GM21390 (cell line): ENCODE measurements at regions not wholly inside any gene's neighbourhood (a gene's known extent, or its start where the extent isn't known, plus 50 kb on each side); places are given as distances from the start of the nearest gene placed in this dataset.

ENCODE experiments used
- ATAC-seq: cut with Tn5 transposase; IDR thresholded peaks from one replicate; pipeline ENCODE4 v1.9.1; 2021; ENCODE audit not compliant: unreplicated experiment

DNA sequence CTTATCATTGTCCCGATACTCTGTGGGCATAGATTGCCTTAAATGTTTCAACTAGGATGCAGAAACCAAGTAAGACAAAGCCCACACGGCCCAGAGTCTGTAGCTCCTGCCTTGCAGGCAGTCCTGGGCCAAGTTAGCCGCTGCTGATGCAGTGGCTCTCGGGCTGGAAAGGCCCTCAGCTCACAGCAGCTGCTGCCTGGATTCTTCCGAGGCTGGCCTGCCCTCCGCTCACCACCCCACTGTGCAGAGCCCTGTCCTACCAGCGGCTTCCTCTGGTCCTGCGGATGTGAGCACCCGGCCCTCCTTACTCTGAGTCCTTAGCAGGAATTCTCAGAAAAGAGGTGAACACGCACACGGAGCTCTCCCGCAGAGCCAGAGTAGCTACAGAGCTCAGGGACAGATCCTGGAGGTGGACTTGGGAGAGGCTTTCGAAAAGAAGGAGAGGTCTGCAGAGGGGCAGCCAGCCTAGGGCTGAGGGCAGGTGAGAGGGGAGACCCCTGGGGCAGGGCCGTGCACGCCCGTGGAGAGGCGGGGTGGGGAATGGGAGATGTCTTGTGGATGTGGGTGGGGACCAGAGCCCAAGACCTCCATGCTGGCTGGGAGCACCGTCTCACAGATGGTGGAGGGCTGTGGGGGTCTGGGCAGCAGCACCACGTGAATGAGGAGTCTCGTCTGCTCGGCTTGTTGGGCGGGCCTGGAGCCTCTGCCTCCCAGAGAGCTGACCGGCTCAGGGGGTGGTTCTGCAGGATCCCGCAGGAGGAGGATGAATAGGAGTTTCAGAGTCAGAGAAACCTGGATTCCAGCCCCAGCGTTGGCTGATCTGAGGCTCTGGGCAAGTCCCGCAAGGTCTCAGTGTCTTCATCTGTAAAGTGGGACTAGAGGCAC, 117.4 kb upstream of the B3GAT1 start:
- no peak for ATAC-seq

DNA sequence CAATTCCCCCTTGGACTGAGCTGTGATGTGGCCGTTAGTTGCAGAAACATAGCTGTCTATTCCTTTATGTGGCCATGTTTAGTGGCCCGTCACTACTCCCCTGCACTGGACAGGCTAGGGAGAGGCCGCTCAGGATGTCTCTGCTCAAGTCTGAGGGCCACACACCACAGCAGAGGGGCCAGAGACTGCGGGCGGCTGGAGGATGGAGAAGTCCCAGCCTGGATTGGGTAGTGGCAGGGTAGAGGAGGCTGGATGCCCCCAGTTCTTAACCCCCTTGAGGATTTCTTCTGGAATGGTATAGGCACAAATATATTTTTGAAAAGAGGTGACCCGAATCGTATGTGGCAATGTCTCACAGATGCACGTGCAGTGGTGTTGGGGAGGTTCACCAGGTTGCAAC, 116.4 kb upstream of the B3GAT1 start:
- no peak for ATAC-seq

DNA sequence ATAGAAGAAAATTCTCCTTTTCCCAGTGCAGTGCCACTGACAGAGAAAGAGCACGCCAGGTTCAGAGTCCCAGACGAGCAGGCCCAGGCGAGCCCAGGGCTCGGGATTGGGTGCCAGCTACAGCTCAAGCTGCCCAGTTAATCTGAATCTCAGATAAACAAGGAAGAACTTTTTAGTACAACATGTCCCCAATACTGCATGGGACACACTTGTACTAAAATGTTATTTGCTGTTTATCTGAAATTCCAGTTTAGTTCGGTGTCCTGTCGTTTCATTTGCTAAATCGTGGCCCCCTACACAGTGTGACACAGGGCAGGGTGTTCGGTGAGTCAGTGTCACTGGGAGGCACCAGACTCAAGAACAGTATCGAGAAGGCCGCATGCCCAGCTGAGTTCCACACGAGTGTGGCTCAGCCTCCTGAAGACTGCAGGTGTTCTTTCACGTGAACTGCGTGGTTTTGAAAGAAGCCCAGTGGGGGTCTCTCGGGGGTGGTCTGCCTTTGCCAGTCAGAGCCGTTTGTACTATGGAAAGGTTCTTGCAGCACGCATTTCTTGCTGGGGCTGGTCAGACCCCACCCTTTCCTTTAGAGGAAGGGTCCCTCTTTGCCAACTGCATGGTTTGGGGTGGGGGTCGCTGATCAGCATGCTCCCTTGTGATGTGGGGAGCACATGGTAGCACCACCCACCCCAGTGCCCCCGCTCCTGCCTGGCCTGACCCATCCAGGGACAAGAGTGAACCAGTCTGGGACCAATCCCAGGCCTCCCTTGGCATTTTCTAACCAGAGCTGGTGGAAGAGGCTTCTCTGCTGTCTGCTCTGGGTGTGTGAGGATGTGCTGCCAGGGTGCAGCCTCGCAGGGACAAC, 115.6 kb upstream of the B3GAT1 start:
- ATAC-seq = no peak

DNA sequence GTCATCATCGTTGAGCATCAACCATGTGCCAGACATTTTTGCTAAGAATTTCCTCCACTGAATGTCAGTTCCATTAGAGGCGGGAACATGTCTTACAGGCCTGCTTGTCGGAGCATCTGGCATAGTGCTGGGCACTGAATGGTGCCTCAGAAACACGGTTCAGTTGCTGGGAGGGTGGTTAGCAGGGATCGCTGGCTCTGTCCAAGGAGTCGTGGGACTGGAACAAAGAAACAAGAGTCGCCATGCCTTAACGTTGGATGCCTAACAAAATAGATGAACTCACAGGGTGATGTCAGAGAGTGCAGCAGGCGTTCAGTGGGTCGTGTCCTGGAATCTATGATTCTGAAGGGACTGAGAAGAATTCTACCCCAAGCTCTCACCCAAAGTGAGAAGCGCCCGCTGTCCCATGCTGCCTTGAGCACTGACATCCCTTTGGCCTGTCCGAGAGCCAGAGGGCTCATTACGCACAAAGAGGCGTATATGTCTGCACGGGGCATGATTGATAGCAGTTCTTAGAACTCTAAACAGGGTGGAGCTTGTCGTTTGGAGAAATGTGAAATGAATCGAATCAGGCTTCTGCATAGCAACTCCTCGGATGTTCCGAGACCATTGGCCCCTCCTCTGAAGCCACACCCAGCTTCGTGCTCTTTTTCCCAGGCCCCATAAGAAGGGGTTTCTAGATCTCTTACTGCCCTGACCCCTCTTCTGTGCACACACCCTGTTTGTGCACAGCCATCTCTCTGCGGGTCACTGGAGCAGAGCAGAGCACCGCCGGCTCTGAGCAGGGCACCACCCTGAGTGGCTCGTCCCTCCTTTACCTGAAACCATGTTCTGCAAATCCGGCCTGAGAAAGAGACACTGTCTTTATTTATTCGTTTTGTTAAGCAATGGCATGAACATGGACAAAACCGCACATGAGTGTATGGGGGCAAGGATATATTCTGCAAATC, 113.1 kb upstream of the B3GAT1 start:
- ATAC-seq = no peak

DNA sequence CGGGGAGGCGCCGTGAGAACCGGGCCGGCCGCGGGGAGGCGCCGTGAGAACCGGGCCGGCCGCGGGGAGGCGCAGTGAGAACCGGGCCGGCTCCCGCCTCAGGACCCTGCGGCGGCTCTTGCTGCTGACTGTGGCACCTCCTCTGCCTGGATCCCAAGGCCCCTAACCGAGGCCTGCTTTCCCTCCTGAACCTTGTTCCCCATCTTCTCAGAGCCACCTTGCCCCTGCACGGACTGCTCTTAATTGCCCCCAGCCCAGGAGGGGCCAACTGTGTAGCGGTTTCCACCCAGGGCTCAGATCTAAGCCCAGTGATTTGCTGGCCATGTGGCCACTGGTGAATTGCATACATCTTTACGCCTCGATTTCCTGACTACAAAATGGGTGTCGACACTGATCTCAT, 112.2 kb upstream of the B3GAT1 start:
- ATAC-seq = no peak

DNA sequence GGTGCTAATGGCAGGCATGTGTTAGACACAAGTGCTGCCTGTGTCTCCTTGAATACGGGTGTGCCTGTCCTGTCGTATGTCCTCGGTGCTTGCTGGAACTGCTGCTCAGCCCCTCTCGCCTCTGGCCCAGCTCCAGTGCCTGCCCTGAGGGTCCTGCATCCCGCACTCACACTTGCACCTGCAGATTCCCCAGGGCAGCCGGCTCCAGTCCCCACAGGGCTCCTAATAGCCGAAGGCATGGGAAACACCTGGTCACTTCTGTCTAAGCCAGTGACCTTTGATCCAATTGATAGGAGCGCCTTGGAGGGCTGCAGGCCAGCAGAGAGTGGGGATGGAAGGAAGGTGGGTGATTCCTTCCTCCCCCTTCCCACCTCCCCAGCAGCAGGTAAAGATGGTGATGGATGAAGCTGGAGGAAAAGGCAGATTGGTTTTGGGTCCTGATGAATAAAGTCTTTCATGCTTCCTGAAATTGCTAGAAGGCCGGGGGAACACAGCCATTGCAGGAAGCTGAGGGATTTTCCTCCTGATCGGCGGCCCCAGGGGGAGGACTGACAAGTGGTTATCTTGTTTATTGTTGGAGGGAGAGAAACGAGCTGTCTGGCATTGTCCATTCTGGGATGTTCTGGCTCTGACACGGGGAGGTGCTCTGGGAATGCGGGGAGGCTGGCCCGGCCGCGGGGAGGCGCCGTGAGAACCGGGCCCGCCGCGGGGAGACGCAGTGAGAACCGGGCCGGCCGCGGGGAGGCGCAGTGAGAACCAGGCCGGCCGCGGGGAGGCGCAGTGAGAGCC, 110.9 kb upstream of the B3GAT1 start:
- ATAC-seq = no peak

DNA sequence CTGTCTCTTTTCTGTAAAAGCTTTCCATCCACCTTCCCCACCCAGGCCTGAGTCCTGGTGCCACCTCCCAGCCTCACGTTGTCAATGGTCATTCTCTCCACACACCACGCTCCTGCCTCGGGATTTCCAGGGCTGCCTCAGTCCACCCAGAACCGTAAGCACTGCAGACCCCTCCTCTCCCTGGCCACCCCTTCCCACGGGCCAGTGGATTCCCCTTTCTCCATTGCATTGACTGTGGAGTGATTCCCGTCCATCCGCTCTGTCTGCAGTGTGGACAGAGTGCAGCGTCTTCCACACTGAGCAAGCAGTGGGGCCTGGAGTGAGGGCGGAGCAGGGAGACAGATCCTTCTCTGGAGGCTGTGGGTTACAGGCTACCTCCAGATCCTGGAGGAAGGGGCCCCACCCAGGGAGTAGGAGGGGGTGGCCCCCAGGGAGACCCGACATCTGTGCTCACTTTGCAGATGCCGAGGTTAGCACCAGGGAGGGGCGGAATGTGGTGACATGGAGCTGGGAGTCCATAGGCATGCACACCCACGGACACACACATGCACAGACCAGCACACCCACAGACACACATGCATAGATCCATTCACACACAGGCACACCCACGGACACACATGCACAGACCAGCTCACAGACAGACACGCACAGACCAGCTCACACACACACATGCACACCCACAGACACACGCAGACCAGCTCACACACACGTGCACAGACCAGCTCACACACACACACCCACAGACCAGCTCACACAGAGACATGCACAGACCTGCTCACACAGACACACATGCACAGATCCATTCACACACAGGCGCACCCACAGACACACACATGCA, 109.6 kb upstream of the B3GAT1 start:
- ATAC-seq = no peak

DNA sequence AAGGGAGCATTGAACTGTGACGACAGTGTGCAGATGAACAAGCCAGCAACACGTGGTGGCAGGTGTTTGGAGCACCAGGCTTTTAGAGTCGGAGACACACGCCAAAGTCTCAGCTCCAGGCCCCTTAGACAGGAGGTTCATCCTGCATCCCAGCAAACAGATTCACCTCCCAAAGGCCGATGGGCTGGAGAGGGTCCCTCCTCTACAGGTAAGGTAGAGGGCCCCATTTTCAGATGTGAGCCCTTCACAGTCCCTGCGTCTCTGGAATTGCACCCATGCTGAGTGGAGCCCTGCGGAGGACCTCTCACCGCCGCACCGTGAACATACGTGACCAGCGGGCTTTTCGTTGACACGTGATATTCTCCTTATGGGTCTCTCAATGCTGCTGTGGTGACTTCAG, 109.0 kb upstream of the B3GAT1 start:
- no peak for ATAC-seq

DNA sequence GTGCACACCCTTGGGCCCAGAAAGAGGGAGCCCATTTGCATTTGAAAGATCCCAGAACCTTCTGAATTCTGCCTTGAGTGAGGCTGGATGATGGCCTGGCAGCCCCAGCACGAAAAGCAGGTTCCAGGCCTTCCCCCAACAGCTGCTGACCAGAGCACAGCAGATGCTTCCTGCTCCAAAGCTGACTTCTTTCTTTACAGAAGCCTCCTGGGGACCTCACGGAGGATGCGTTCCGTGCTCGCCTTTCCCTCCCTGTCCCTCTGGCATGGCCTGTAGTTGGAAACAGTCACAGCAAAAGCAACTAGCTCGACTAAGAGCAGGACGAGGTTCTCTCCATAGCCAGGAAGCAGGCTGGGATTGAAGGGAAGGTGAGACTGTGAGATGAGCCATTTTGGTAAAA, 107.7 kb upstream of the B3GAT1 start:
- no peak for ATAC-seq

DNA sequence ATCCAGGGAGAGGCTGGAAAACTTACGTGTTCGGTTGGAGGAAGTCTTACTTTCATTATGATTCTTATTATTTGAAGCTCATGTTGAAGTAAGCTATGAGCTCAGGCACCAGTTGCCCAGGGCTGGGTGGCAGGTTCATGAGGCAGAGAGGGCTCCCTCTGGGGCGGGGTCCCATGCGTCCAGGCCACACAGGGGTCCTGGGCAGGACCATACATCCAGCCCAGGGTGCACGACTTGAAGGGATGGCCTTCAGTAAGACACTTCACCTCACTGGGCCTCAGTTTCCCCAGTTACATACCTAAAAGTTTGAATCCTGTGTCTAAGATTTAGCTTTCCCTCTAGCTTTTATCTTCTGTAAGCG, 107.3 kb upstream of the B3GAT1 start:
- no peak for ATAC-seq

DNA sequence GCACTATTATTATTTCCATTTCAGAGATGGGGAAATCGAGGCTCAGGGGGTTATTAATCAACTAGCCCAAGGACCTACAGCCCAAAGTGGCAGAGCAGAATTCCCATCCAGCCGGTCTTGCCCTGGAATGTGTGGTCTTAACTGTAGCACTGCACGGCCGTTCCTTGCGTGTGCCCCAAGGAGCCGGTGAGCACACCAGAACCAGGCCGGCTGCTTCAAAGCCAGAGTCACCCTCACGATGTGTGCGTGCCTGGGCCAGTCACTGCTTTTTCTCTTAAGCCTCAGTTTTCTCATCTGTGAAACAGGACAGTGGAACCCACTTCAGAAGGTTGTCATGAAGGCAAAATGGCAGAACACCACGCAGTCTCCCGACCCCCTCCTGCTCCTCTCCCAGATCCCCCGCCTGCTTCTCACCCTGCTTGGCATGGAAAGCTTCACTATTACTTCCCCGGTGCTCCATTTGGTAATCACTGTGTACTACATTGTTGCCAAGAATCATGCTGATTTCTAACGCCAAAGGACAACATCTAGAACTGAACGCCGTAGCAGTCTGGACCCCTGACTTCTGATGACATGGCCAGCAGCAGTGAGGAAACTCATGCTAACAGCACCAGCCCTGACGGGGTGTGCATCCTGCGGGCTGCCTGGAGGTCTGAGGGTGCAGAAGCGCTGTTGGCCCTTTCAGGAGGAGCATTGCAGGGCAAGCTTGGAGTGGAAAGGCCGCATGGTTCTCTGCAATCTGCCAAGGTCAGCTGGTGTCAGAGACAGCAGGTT, 106.8 kb upstream of the B3GAT1 start:
- ATAC-seq = no peak

DNA sequence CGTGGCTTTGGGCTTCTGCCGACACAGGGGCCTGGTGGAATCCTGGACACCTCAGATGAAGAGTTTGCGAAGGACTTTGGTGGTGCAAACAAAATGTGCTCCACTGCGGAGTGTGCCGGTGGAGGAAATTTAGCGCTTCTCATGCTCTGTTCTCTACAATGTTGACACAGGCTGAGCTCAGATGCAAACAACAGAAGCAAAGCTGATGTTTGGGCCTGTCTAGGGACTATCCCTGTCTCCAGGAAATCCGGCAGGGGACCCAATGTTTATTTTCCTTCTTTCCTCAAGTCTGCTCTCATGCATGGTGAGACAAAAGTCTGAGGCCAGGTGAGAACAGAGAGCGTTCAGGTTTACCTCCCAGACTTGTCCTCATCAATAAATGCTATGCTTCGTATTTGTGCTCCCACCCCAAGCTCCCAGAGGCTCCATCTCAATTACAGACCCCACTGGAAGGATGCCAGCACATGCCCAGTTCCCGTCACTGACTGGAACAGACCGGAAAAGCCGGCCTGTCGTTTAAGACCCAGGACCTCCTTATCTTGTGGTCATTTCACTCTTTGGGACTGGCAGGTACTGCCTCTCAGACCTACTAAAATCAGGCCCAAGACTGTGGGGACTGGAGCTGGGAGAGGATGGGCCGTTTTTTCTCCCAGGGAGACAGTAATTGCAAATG, 105.7 kb upstream of the B3GAT1 start:
- no peak for ATAC-seq

DNA sequence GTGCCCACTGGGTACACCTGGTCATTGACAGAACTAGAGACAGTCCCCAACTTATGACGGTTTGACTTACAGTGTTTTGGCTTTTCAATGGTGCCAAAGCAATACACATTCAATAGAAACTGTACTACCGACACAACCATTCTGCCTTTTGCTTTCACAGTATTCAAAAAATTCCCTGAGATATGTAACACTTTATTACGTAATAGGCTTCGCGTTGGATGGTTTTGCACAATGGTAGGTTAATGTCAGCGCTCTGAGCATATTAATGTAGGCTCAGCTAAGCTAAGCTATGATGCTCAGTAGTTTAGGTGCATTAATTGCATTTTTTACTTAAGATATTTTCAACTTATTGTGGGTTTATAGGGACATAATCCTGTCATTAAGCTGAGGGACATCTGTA, 105.1 kb upstream of the B3GAT1 start:
- no peak for ATAC-seq

DNA sequence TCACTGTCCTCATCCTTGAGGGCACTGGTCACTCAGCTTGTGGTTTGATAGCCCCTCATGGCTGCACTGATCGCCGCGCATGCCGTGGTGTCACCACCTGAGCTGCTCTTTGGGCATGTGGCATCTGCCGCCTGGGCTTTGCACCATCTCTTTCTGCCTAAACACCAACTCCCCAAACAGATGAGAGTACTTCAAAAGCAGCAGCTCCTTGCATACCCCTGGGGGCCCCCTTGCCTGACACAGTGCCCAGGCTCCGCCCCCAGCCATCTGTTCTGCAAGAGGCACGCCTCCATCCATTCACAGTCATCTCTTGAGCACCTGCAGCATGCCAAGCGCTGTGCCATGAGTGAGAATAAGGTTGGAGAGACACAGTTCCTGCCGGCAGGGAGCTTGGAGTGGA, 104.5 kb upstream of the B3GAT1 start:
- ATAC-seq = no peak

DNA sequence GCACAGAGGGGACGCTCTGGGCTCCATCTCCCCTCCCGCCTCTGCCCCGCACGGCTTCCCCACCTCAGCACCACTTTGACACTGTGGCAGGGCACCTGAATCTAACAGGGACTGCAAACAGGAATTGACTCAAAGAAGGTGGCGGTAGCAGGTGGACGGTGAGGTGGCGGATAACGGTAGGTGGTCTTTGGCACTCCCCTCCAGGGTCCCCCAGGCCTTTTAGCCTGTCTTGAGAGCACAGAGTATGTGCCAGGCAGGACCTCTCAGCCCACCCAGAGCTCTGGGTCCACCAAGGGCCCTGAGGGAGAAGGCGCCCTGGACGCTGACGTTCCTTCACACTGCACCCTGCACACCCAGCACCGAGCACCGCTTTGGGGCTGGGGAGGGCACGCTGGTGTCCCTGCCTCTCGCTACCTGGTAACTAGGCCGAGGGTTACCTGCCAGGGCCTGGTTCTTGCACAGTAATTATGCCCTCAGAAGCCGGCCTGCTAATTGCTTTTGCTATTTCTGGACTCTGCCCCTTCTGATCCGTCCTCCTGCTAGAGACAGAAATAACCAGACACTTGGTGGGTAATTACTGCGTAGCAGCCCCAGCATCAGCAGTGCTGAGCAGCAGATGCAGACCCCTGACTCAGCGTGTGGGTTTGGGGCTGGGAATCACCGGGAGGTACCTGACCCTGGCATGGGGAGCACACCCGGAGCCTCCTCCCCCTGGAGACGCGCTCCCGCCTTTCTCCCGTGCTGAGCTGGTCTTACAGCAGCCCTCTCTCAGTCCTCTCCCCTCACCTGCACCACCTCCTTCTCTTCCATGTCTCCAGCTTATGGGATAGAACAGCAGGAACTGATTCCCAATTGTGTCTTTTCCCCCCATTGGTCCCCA, 103.3 kb upstream of the B3GAT1 start:
- no peak for ATAC-seq

DNA sequence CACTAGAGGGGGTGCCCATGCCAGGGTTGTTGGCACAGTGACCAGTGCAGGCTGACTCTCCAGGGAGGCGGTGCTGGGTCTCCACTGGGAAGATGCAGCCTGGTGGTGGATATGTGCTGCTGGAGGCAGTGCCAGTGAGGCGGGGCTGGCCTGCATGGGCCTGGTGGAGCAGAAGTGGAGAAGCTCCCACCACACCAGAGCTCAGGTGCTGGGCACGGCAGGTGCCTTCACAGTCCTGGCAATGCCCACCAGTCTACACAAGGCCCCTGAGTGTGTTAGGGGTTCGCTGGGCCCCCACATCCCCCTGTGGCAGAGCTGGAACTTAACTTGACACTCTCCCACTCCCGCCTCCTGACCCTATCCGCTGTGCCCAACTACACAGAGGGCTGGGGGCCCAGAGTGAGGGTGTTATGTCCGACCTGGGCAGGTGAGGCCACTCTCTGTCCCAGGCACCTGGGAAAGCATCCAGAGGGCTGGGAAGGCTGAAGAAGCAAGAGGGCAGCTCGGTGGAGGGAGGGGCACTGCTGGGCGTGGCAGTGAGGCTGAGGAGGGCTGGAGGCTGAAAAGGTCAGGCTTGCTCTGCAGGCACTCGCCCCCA, 102.4 kb upstream of the B3GAT1 start:
- ATAC-seq = no peak

DNA sequence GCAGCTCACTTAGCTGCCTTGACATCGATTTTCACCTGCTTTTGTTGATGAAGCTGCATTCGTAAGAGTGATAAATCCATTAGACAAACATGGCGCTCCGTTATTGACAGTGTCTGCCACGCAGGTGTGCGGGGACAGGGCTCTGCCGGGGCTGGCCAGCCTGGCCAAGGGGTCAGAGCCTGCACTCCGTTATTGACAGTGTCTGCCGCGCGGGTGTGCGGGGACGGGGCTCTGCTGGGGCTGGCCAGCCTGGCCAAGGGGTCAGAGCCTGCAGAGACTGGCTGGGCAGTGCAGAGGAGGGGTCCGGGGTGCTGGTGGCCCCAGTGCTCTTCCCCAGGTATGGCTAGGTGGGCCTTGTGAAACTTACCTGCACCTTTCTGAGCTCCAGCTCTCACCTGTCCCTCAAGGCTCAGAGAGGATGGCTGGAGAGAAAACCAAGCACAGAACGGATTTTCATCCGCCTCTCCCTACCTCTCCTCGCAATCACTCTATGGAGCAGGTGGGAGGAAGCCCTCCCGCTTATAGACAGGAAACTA, 101.6 kb upstream of the B3GAT1 start:
- no peak for ATAC-seq
